ENCODE measurements at regions not wholly inside any gene's neighbourhood (a gene's known extent, or its start where the extent isn't known, plus 50 kb on each side); places are given as distances from the start of the nearest gene placed in this dataset.

- H3K27me3 ChIP-seq (replicated peaks) = no peaks in the 10 kb centered on the region
- peak; percentile 24 for DNase-seq
- TF ChIP-seq CTCF (IDR thresholded peaks at IDR 0.05; ENCODE audit: low read depth, low read length, missing control alignments) = no peak
- no peaks in the 10 kb centered on the region for H3K36me3 ChIP-seq (replicated peaks)
- in situ Hi-C loops (cut with HindIII; ENCODE audit: low pct_ligation_motif_present, low sequenced_read_pairs) = no loop called here
- H3K27ac ChIP-seq = no peak overlapping the region
- H3K4me3 ChIP-seq (ENCODE audit: low read depth, low read length) = peak overlapping the region; percentile 35
Observed at GRCh38 chr16:74169687-74170376, 126.8 kb upstream of the PSMD7 start.

GRCh38 chr16:74169066-74169465, 127.5 kb upstream of the PSMD7 start:
- no peak for TF ChIP-seq CTCF (IDR thresholded peaks at IDR 0.05; ENCODE audit: low read depth, low read length, missing control alignments)

GRCh38 chr16:74168445-74168844, 128.2 kb upstream of the PSMD7 start:
- no peak for TF ChIP-seq CTCF (IDR thresholded peaks at IDR 0.05; ENCODE audit: low read depth, low read length, missing control alignments)
- no peak for DNase-seq
- no peaks in the 10 kb centered on the region for H3K27me3 ChIP-seq (replicated peaks)
- H3K4me3 ChIP-seq (ENCODE audit: low read depth, low read length) = no peak overlapping the region
- in situ Hi-C loops (cut with HindIII; ENCODE audit: low pct_ligation_motif_present, low sequenced_read_pairs) = no loop called here
- no peak overlapping the region for H3K27ac ChIP-seq
- H3K36me3 ChIP-seq (replicated peaks) = no peaks in the 10 kb centered on the region

More at GRCh38 chr16:74169066-74169465, 127.5 kb upstream of the PSMD7 start:
- no peaks in the 10 kb centered on the region for H3K27me3 ChIP-seq (replicated peaks)
- in situ Hi-C loops (cut with HindIII; ENCODE audit: low pct_ligation_motif_present, low sequenced_read_pairs) = no loop called here
- no peak overlapping the region for H3K27ac ChIP-seq
- DNase-seq = no peak
- no peaks in the 10 kb centered on the region for H3K36me3 ChIP-seq (replicated peaks)
- no peak overlapping the region for H3K4me3 ChIP-seq (ENCODE audit: low read depth, low read length)

GRCh38 chr16:74166456-74166855, 130.2 kb upstream of the PSMD7 start:
- in situ Hi-C loops (cut with HindIII; ENCODE audit: low pct_ligation_motif_present, low sequenced_read_pairs) = no loop called here
- Histone ChIP-seq H3K27me3 (replicated peaks) (no peaks in the 10 kb centered on the region), H3K36me3 (replicated peaks) (no peaks in the 10 kb centered on the region), H3K4me3 (ENCODE audit: low read depth, low read length) (no peak overlapping the region), H3K27ac (no peak overlapping the region)
- TF ChIP-seq CTCF (IDR thresholded peaks at IDR 0.05; ENCODE audit: low read depth, low read length, missing control alignments) = no peak
- DNase-seq = no peak

GRCh38 chr16:74165566-74166080, 131.0 kb upstream of the PSMD7 start:
- Histone ChIP-seq H3K27me3 (replicated peaks) (no peaks in the 10 kb centered on the region), H3K27ac (no peak overlapping the region), H3K36me3 (replicated peaks) (no peaks in the 10 kb centered on the region), H3K4me3 (ENCODE audit: low read depth, low read length) (no peak overlapping the region)
- in situ Hi-C loops (cut with HindIII; ENCODE audit: low pct_ligation_motif_present, low sequenced_read_pairs) = no loop called here
- no peak for DNase-seq
- TF ChIP-seq CTCF (IDR thresholded peaks at IDR 0.05; ENCODE audit: low read depth, low read length, missing control alignments) = no peak

GRCh38 chr16:74160759-74161158, 135.9 kb upstream of the PSMD7 start:
- Histone ChIP-seq H3K27ac (no peak overlapping the region), H3K27me3 (replicated peaks) (no peaks in the 10 kb centered on the region), H3K4me3 (ENCODE audit: low read depth, low read length) (no peak overlapping the region), H3K36me3 (replicated peaks) (no peaks in the 10 kb centered on the region)
- in situ Hi-C loops (cut with HindIII; ENCODE audit: low pct_ligation_motif_present, low sequenced_read_pairs) = no loop called here
- TF ChIP-seq CTCF (IDR thresholded peaks at IDR 0.05; ENCODE audit: low read depth, low read length, missing control alignments) = no peak
- DNase-seq = no peak
